Upper lobe of left lung (tissue), 4 donors: ENCODE measurements at regions not wholly inside any gene's neighbourhood (a gene's known extent, or its start where the extent isn't known, plus 50 kb on each side); places are given as distances from the start of the nearest gene placed in this dataset.

Experiments
- CTCF ChIP-seq, 6 experiments: fragments of 450-650 bp in 4 of 6; fragments of 200-600 bp in 2 of 6; sonication (generic) in 2 of 6; IDR thresholded peaks; one replicate each; pipeline ENCODE4 v1.5.1; 2016 to 2019; ENCODE audit warnings: antibody characterized with exemption in 6 of 6
- POLR2A ChIP-seq, 4 donors: fragments of 450-650 bp; IDR thresholded peaks; one replicate each; pipeline ENCODE4 v1.5.1; 2016 to 2017; ENCODE audit warnings: antibody characterized with exemption in 4 of 4, mild to moderate bottlenecking in 2 of 4

- TF ChIP-seq POLR2A (IDR thresholded peaks at IDR 0.05) (no peak), CTCF (IDR thresholded peaks at IDR 0.05) (no peak)
Measured at GRCh38 chr2:129763190-129763846, 216.1 kb upstream of the RAB6C start.
